ENCODE measurements at regions not wholly inside any gene's neighbourhood (a gene's known extent, or its start where the extent isn't known, plus 50 kb on each side); places are given as distances from the start of the nearest gene placed in this dataset.

- no peak for DNase-seq (ENCODE audit: low spot score in 2 of 2)
- intact Hi-C loops (cut with DNase I; ENCODE audit: low total_unique reads), result no loop called here
- TF ChIP-seq POLR2A (IDR thresholded peaks at IDR 0.05) (no peak), CTCF (IDR thresholded peaks at IDR 0.05) (no peak)
- 64 to 71% methylated on average over 3 of the region's 3 CpGs for WGBS, 2 donors
- no peak overlapping the region for H3K4me3 ChIP-seq (ENCODE audit: low read depth, poor library complexity, severe bottlenecking)
These were observed 503.7 kb downstream of the CDH10 start for GRCh38 chr5:24141046-24141445.

GRCh38 chr5:24142341-24142740 is 502.4 kb downstream of the CDH10 start:
- TF ChIP-seq CTCF (IDR thresholded peaks at IDR 0.05) (no peak), POLR2A (IDR thresholded peaks at IDR 0.05) (no peak)
- intact Hi-C loops (cut with DNase I; ENCODE audit: low total_unique reads), result no loop called here
- no peak for DNase-seq (ENCODE audit: low spot score in 2 of 2)
- WGBS, 2 donors, result 56 to 60% methylated on average over 2 of the region's 2 CpGs
- H3K4me3 ChIP-seq (ENCODE audit: low read depth, poor library complexity, severe bottlenecking), result no peak overlapping the region

GRCh38 chr5:24145806-24146205 is 499.0 kb downstream of the CDH10 start:
- 87 to 91% methylated on average over 2 of the region's 2 CpGs for WGBS, 2 donors
- intact Hi-C loops (cut with DNase I; ENCODE audit: low total_unique reads), result no loop called here
- no peak overlapping the region for H3K4me3 ChIP-seq (ENCODE audit: low read depth, poor library complexity, severe bottlenecking)
- TF ChIP-seq CTCF (IDR thresholded peaks at IDR 0.05), result no peak
- no peak for TF ChIP-seq POLR2A (IDR thresholded peaks at IDR 0.05)
- DNase-seq (ENCODE audit: low spot score in 2 of 2), result no peak

- intact Hi-C loops (cut with DNase I; ENCODE audit: low total_unique reads), result no loop called here
- no peak for DNase-seq (ENCODE audit: low spot score in 2 of 2)
- no peak overlapping the region for H3K4me3 ChIP-seq (ENCODE audit: low read depth, poor library complexity, severe bottlenecking)
- TF ChIP-seq CTCF (IDR thresholded peaks at IDR 0.05) (no peak), POLR2A (IDR thresholded peaks at IDR 0.05) (no peak)
- 77 to 87% methylated on average over 2 of the region's 2 CpGs for WGBS, 2 donors
These were observed 483.2 kb downstream of the CDH10 start for GRCh38 chr5:24161559-24161958.

GRCh38 chr5:24162343-24162742 is 482.4 kb downstream of the CDH10 start:
- intact Hi-C loops (cut with DNase I; ENCODE audit: low total_unique reads), result no loop called here
- no peak for TF ChIP-seq POLR2A (IDR thresholded peaks at IDR 0.05)
- TF ChIP-seq CTCF (IDR thresholded peaks at IDR 0.05), result no peak
- no peak for DNase-seq (ENCODE audit: low spot score in 2 of 2)
- H3K4me3 ChIP-seq (ENCODE audit: low read depth, poor library complexity, severe bottlenecking), result no peak overlapping the region

GRCh38 chr5:24163091-24163490 is 481.7 kb downstream of the CDH10 start:
- H3K4me3 ChIP-seq (ENCODE audit: low read depth, poor library complexity, severe bottlenecking), result no peak overlapping the region
- TF ChIP-seq POLR2A (IDR thresholded peaks at IDR 0.05) (no peak), CTCF (IDR thresholded peaks at IDR 0.05) (no peak)
- intact Hi-C loops (cut with DNase I; ENCODE audit: low total_unique reads), result no loop called here
- 55 to 58% methylated on average over 2 of the region's 2 CpGs for WGBS, 2 donors
- no peak for DNase-seq (ENCODE audit: low spot score in 2 of 2)

Data from lower leg skin (tissue), 4 donors.